SK-N-SH (cell line): ENCODE measurements at regions not wholly inside any gene's neighbourhood (a gene's known extent, or its start where the extent isn't known, plus 50 kb on each side); places are given as distances from the start of the nearest gene placed in this dataset.

Experiments used
- CTCF ChIA-PET: fragments of 300-600, 350-600 bp; formaldehyde crosslinking; extraction: SDS; loops from one replicate; lab custom pipeline; 2021; lab: Yijun Ruan, JAX
- POLR2A ChIA-PET: fragments of 350-600 bp; sonication (Branson Sonifier 250); formaldehyde crosslinking; extraction: SDS; loops from one replicate; lab custom pipeline; 2020; ENCODE audit warnings: antibody characterized with exemption, inconsistent platforms; lab: Yijun Ruan, JAX
- DNase-seq: peaks from one replicate; pipeline ENCODE4 v3.0.0; 2012
- H2AFZ ChIP-seq: fragments of 200-600 bp; sonication (generic); 2 replicates; pipeline ENCODE4 v1.8.1; 2016; ENCODE audit warnings: antibody characterized with exemption, mild to moderate bottlenecking, low read depth
- H3F3A ChIP-seq: fragments of 200-600 bp; sonication (generic); replicated peaks from 2 replicates; pipeline ENCODE3; 2016; ENCODE audit warnings: antibody characterized with exemption, mild to moderate bottlenecking; ENCODE audit not compliant: insufficient read depth
- H3K27ac ChIP-seq, 2 experiments: fragments of 200-500 bp in 1 of 2; fragments of 200-600 bp in 1 of 2; sonication (Bioruptor generic) in 1 of 2; sonication (generic), shearing (Covaris generic) in 1 of 2; 2 replicates each; pipeline versions ENCODE4 v1.5.1 to v1.6.1; 2014 to 2016; ENCODE audit warnings: low read depth in 2 of 2, inconsistent platforms in 1 of 2, low read length in 1 of 2, mild to moderate bottlenecking in 1 of 2, mixed read lengths in 1 of 2
- H3K27me3 ChIP-seq: fragments of 200-600 bp; sonication (generic), shearing (Covaris generic); 2 replicates; pipeline ENCODE4 v1.6.1; 2016; ENCODE audit warnings: mixed run types; ENCODE audit not compliant: insufficient read depth
- H3K36me3 ChIP-seq, 2 experiments: fragments of 200-500 bp in 1 of 2; fragments of 200-600 bp in 1 of 2; sonication (Bioruptor generic) in 1 of 2; sonication (generic) in 1 of 2; replicated peaks in 1 of 2; 2 replicates each; pipeline versions ENCODE3 to v1.5.1; 2014 to 2016; ENCODE audit warnings: low read length in 1 of 2, mild to moderate bottlenecking in 1 of 2; ENCODE audit not compliant: insufficient read depth in 2 of 2, control insufficient read depth in 1 of 2
- H3K4me1 ChIP-seq, 2 experiments: fragments of 200-500 bp in 1 of 2; fragments of 200-600 bp in 1 of 2; sonication (Bioruptor generic) in 1 of 2; sonication (generic), shearing (Covaris generic) in 1 of 2; 2 replicates each; pipeline versions ENCODE4 v1.5.1 to v1.6.1; 2014 to 2016; ENCODE audit warnings: low read depth in 1 of 2, low read length in 1 of 2, mixed run types in 1 of 2; ENCODE audit not compliant: insufficient read depth in 2 of 2, control insufficient read depth in 1 of 2
- H3K4me2 ChIP-seq: fragments of 200-600 bp; sonication (generic), shearing (Covaris generic); 2 replicates; pipeline ENCODE4 v1.6.1; 2017; ENCODE audit warnings: mixed run types
- H3K4me3 ChIP-seq, 2 experiments: fragments of 200-500 bp in 1 of 2; fragments of 200-600 bp in 1 of 2; sonication (Bioruptor generic) in 1 of 2; sonication (generic), shearing (Covaris generic) in 1 of 2; 2 replicates each; pipeline versions ENCODE4 v1.5.1 to v1.8.1; 2014 to 2016; ENCODE audit warnings: low read depth in 2 of 2, inconsistent platforms in 1 of 2, low read length in 1 of 2, mild to moderate bottlenecking in 1 of 2, mixed read lengths in 1 of 2, moderate library complexity in 1 of 2
- H3K79me2 ChIP-seq: fragments of 200-600 bp; sonication (generic); 2 replicates; pipeline ENCODE4 v1.8.1; 2017; ENCODE audit warnings: mild to moderate bottlenecking; ENCODE audit not compliant: insufficient read depth
- H3K9ac ChIP-seq: fragments of 200-600 bp; sonication (generic); 2 replicates; pipeline ENCODE4 v1.6.1; 2017; ENCODE audit warnings: mixed run types
- H3K9me2 ChIP-seq: fragments of 200-600 bp; sonication (generic); 2 replicates; pipeline ENCODE4 v1.6.1; 2017; ENCODE audit warnings: mixed run types
- H3K9me3 ChIP-seq: fragments of 200-600 bp; sonication (generic); 2 replicates; pipeline ENCODE4 v1.6.1; 2017; ENCODE audit warnings: mixed run types, mild to moderate bottlenecking, moderate library complexity
- H4K20me1 ChIP-seq: fragments of 200-600 bp; sonication (generic); 2 replicates; pipeline ENCODE4 v1.6.1; 2017; ENCODE audit warnings: mild to moderate bottlenecking, mixed run types; ENCODE audit not compliant: insufficient read depth
- CHD2 ChIP-seq: fragments of 150-350 bp; IDR thresholded peaks from 2 replicates; pipeline ENCODE4 v1.6.1; 2018; ENCODE audit warnings: low read length; ENCODE audit not compliant: partially characterized antibody
- CTCF ChIP-seq: fragments of 200-600 bp; sonication (generic); IDR thresholded peaks from 2 replicates; pipeline ENCODE4 v1.6.1; 2017; ENCODE audit warnings: antibody characterized with exemption, mild to moderate bottlenecking, moderate library complexity
- ELF1 ChIP-seq: IDR thresholded peaks from 2 replicates; pipeline ENCODE4 v1.4.0; 2012
- EP300 ChIP-seq, 2 experiments: IDR thresholded peaks; 2 replicates each; pipeline versions ENCODE4 v1.4.0 to v1.6.1; 2012; ENCODE audit warnings: borderline replicate concordance in 1 of 2, low read depth in 1 of 2, low read length in 1 of 2
- FOXJ3 ChIP-seq: sonication (generic); formaldehyde crosslinking; IDR thresholded peaks from 2 replicates; pipeline ENCODE4 v1.5.1; 2020; ENCODE audit warnings: mild to moderate bottlenecking, missing genetic modification reagents
- MEF2A ChIP-seq: IDR thresholded peaks from 2 replicates; pipeline ENCODE4 v1.4.0; 2012; ENCODE audit warnings: low read depth, borderline replicate concordance
- NFIC ChIP-seq: IDR thresholded peaks from 2 replicates; pipeline ENCODE4 v1.4.0; 2012; ENCODE audit warnings: borderline replicate concordance
- POLR2AphosphoS5 ChIP-seq: IDR thresholded peaks from 2 replicates; pipeline ENCODE4 v1.6.1; 2012; ENCODE audit warnings: low read depth, low read length
- REST ChIP-seq: IDR thresholded peaks from 2 replicates; pipeline ENCODE4 v1.6.1; 2012; ENCODE audit warnings: mild to moderate bottlenecking, low read depth, low read length, moderate library complexity
- SIN3A ChIP-seq: IDR thresholded peaks from 2 replicates; pipeline ENCODE4 v1.6.1; 2012; ENCODE audit warnings: low read depth, mild to moderate bottlenecking, low read length, moderate library complexity, borderline replicate concordance
- TAF1 ChIP-seq: IDR thresholded peaks from 2 replicates; pipeline ENCODE4 v1.6.1; 2012; ENCODE audit warnings: low read depth, mild to moderate bottlenecking, low read length, moderate library complexity, borderline replicate concordance
- USF1 ChIP-seq: IDR thresholded peaks from 2 replicates; pipeline ENCODE4 v1.4.0; 2012; ENCODE audit warnings: low read depth, borderline replicate concordance
- USF2 ChIP-seq: fragments of 150-350 bp; IDR thresholded peaks from 2 replicates; pipeline ENCODE4 v1.6.1; 2017; ENCODE audit warnings: antibody characterized with exemption, low read length, low read depth, borderline replicate concordance
- WGBS: methylation state at CpG from one replicate; pipeline ENCODE4 v1.1.6; 2017; ENCODE audit warnings: low lambda C conversion rate; 5-methylcytosine and 5-hydroxymethylcytosine counted together

- no peak for TF ChIP-seq CTCF
- no peak for TF ChIP-seq USF1
- TF ChIP-seq FOXJ3 (CRISPR knock-in tag) = no peak
- no peak for TF ChIP-seq SIN3A
- TF ChIP-seq EP300 (IDR thresholded peaks at IDR 0.05; ENCODE audit: borderline replicate concordance in 1 of 2, low read depth in 1 of 2, low read length in 1 of 2) = no peak
- TF ChIP-seq MEF2A = no peak
- no peak for TF ChIP-seq REST
- no peak overlapping the region for H3K27ac ChIP-seq
- no peaks in the 10 kb centered on the region for H3K36me3 ChIP-seq
- H3K9me2 ChIP-seq = no peaks in the 10 kb centered on the region
- ChIA-PET POLR2A (no interaction called here), CTCF (no interaction called here)
- no peaks in the 10 kb centered on the region for H3K27me3 ChIP-seq
- H3K4me1 ChIP-seq = peaks cover 5 to 13% of the 10 kb centered on the region in 2 experiments; a peak in 2 of 4 replicates
- H4K20me1 ChIP-seq = no peaks in the 10 kb centered on the region
- DNase-seq = no peak
- H3K4me2 ChIP-seq = no peak overlapping the region
- H2AFZ ChIP-seq = no peak overlapping the region
- no peak overlapping the region for H3K4me3 ChIP-seq
- no peaks in the 10 kb centered on the region for H3K79me2 ChIP-seq
- 79% methylated on average over 3 of the region's 3 CpGs for WGBS
- no peak overlapping the region for H3K9ac ChIP-seq
- H3K9me3 ChIP-seq = no peaks in the 10 kb centered on the region
- peaks cover 5% of the 10 kb centered on the region for H3F3A ChIP-seq
Measured at GRCh38 chr2:39873586-39873985, 94.5 kb upstream of the THUMPD2 start.

- 82% methylated on average over 2 of the region's 2 CpGs for WGBS
- Histone ChIP-seq H3K9me2 (no peaks in the 10 kb centered on the region), H3K27me3 (no peaks in the 10 kb centered on the region), H3K9me3 (no peaks in the 10 kb centered on the region), H3K27ac (no peak overlapping the region), H3F3A (peaks cover 5% of the 10 kb centered on the region), H3K36me3 (no peaks in the 10 kb centered on the region), H3K4me3 (no peak overlapping the region), H3K4me1 (peaks cover 5 to 13% of the 10 kb centered on the region in 2 experiments; a peak in 2 of 4 replicates), H3K4me2 (no peak overlapping the region), H3K79me2 (no peaks in the 10 kb centered on the region), H2AFZ (no peak overlapping the region), H3K9ac (no peak overlapping the region), H4K20me1 (no peaks in the 10 kb centered on the region)
- ChIA-PET CTCF (interaction anchor here (1.4 kb wide), 1 partner anchor 1826 kb away, joined by 6 read pairs; no protein-coding TSS in a partner anchor), POLR2A (no interaction called here)
- TF ChIP-seq TAF1 (no peak), USF2 (no peak), CHD2 (no peak), ELF1 (no peak), NFIC (no peak), POLR2AphosphoS5 (no peak)
- no peak for DNase-seq
Measured at GRCh38 chr2:39872748-39873147, 93.7 kb upstream of the THUMPD2 start.
